Ishikawa (cell line): ENCODE measurements at regions not wholly inside any gene's neighbourhood (a gene's known extent, or its start where the extent isn't known, plus 50 kb on each side); places are given as distances from the start of the nearest gene placed in this dataset.

Experiments used
- EGR1 ChIP-seq: IDR thresholded peaks from 2 replicates; pipeline ENCODE4 v1.6.1; 2012
- FOXM1 ChIP-seq: IDR thresholded peaks from 2 replicates; pipeline ENCODE4 v1.6.1; 2012; ENCODE audit warnings: low read depth, borderline replicate concordance
- REST ChIP-seq: IDR thresholded peaks from 2 replicates; pipeline ENCODE4 v1.6.1; 2012; ENCODE audit warnings: low read depth, mild to moderate bottlenecking
- USF1 ChIP-seq: IDR thresholded peaks from 2 replicates; pipeline ENCODE4 v1.6.1; 2012
- YY1 ChIP-seq: IDR thresholded peaks from 2 replicates; pipeline ENCODE4 v1.6.1; 2012; ENCODE audit warnings: low read depth
- ZBTB7A ChIP-seq: IDR thresholded peaks from 2 replicates; pipeline ENCODE4 v1.6.1; 2012; ENCODE audit warnings: low read depth

GRCh38 chr3:77825001-77825827, 785.3 kb downstream of the ROBO2 start:
- TF ChIP-seq EGR1 = no peak
- TF ChIP-seq ZBTB7A = no peak
- no peak for TF ChIP-seq USF1
- TF ChIP-seq REST = no peak
- TF ChIP-seq YY1 = 0 out of 2 replicates have a peak, but pooled peaks have one; percentile 23
- no peak for TF ChIP-seq FOXM1
